Smooth muscle cell (in vitro differentiated cells): ENCODE measurements at regions not wholly inside any gene's neighbourhood (a gene's known extent, or its start where the extent isn't known, plus 50 kb on each side); places are given as distances from the start of the nearest gene placed in this dataset.
"Not testable (repeated sequence)": the region's sequence is repeated elsewhere in the genome, so short reads cannot be mapped to it uniquely, and the experiment has no call there.

Experiments
- DNase-seq: peaks from one replicate; lab custom pipeline; 2025; ENCODE audit not compliant: unreplicated experiment; lab: John Stamatoyannopoulos, UW
- H2AFZ ChIP-seq: fragments of 200-600 bp; sonication (generic); 2 replicates; pipeline ENCODE4 v1.6.0; 2016; ENCODE audit warnings: antibody characterized with exemption, low read depth, mild to moderate bottlenecking
- H3F3A ChIP-seq: fragments of 200-600 bp; sonication (generic); 2 replicates; pipeline ENCODE4 v1.6.0; 2017; ENCODE audit warnings: antibody characterized with exemption, low read depth
- H3K27ac ChIP-seq: fragments of 200-600 bp; sonication (generic); 2 replicates; pipeline ENCODE4 v1.5.1; 2016; ENCODE audit warnings: low read depth, mild to moderate bottlenecking
- H3K27me3 ChIP-seq: fragments of 200-600 bp; sonication (generic); 2 replicates; pipeline ENCODE4 v1.6.1; 2016; ENCODE audit warnings: low read depth, mild to moderate bottlenecking
- H3K36me3 ChIP-seq: fragments of 200-600 bp; sonication (generic); 2 replicates; pipeline ENCODE4 v1.5.1; 2016; ENCODE audit warnings: low read depth
- H3K4me1 ChIP-seq: fragments of 200-600 bp; sonication (generic); 2 replicates; pipeline ENCODE4 v1.5.1; 2016; ENCODE audit warnings: low read depth
- H3K4me2 ChIP-seq: fragments of 200-600 bp; sonication (generic); 2 replicates; pipeline ENCODE4 v1.6.0; 2016; ENCODE audit warnings: mild to moderate bottlenecking
- H3K4me3 ChIP-seq: fragments of 200-600 bp; sonication (generic); 2 replicates; pipeline ENCODE4 v1.5.1; 2016; ENCODE audit warnings: mild to moderate bottlenecking
- H3K79me2 ChIP-seq: fragments of 200-600 bp; sonication (generic); 2 replicates; pipeline ENCODE4 v1.6.0; 2016; ENCODE audit warnings: low read depth, mild to moderate bottlenecking
- H3K9ac ChIP-seq: fragments of 200-600 bp; sonication (generic); 2 replicates; pipeline ENCODE4 v1.6.0; 2016; ENCODE audit warnings: low read depth
- H3K9me3 ChIP-seq: fragments of 200-600 bp; sonication (generic); replicated peaks from 2 replicates; pipeline ENCODE4 v1.5.1; 2016; ENCODE audit warnings: low read depth
- H4K20me1 ChIP-seq: fragments of 200-600 bp; sonication (generic); 2 replicates; pipeline ENCODE4 v1.6.0; 2016; ENCODE audit warnings: low read depth
- WGBS: methylation state at CpG from one replicate; pipeline ENCODE4 v1.1.7; 2016; ENCODE audit warnings: low lambda C conversion rate; 5-methylcytosine and 5-hydroxymethylcytosine counted together
- TF ChIP-seq, protein P1 (sequence below): fragments of 200-600 bp; sonication (generic); IDR thresholded peaks from 2 replicates; pipeline ENCODE4 v1.5.1; 2017; ENCODE audit warnings: borderline replicate concordance, mild to moderate bottlenecking, antibody characterized with exemption; ENCODE audit not compliant: insufficient read depth, poor library complexity, severe bottlenecking

DNA sequence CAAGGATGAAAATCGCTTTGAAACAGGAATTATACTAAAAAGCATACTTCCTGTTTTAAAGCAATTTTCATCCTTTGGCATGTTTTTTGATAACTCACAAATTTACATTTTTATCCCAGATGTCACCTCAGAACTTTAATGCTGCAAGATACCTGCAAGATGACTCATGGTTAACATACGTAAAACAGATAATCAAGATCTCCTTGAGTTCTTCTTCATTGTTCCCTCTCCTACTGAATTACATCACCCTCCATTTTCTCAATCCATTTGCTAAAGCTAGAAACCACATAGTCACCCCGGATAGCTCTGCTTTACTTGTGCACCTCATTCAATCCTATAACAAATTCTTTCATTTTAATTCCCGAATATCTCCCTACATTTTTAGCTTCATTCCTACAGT, 1114.2 kb downstream of the PLA2G4A start:
- H4K20me1 ChIP-seq = no peaks in the 10 kb centered on the region

DNA sequence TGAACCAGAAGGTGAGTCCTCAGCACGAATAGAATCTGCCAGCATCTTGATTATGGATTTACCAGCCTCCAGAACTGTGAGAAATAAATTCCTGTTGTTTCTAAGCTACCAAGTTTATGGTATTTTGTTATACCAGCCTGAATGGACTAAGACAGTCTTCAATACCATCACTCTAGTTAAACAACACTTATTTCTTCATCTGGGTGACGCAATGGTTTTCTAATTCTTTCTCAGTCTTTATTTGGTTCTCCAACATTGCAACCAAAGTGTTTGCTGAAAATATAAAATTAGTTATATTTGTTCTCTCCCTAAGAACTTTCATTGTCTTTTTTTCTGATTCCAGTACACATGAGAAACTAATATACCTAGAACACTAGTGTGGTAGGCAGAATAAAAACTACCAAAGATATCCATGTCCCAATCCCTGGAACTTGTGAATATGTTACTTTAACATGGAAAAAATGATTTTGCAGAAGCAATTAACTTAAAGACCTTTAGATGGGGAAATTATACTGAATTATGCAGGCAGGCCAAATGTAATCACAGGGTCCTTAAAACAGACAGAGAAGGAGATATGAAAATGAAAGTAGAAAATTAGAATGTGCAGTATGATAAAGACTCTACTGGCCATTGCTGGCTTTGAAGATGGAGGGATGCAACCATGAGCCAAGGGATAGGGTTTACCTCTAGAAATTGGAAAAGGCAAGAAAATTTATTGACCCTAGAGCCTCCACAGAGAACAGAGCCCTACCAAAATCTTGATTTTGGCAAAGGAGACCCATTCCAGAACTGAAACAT, 1115.1 kb downstream of the PLA2G4A start:
- no peak overlapping the region for H2AFZ ChIP-seq
- no peaks in the 10 kb centered on the region for H3K79me2 ChIP-seq
- H3K27ac ChIP-seq = no peak overlapping the region
- H3K27me3 ChIP-seq = no peaks in the 10 kb centered on the region
- TF ChIP-seq, protein P1, sequence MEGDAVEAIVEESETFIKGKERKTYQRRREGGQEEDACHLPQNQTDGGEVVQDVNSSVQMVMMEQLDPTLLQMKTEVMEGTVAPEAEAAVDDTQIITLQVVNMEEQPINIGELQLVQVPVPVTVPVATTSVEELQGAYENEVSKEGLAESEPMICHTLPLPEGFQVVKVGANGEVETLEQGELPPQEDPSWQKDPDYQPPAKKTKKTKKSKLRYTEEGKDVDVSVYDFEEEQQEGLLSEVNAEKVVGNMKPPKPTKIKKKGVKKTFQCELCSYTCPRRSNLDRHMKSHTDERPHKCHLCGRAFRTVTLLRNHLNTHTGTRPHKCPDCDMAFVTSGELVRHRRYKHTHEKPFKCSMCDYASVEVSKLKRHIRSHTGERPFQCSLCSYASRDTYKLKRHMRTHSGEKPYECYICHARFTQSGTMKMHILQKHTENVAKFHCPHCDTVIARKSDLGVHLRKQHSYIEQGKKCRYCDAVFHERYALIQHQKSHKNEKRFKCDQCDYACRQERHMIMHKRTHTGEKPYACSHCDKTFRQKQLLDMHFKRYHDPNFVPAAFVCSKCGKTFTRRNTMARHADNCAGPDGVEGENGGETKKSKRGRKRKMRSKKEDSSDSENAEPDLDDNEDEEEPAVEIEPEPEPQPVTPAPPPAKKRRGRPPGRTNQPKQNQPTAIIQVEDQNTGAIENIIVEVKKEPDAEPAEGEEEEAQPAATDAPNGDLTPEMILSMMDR = no peak
- peaks cover 4% of the 10 kb centered on the region for H3K9me3 ChIP-seq
- no peaks in the 10 kb centered on the region for H3K36me3 ChIP-seq
- no peak for DNase-seq
- no peak overlapping the region for H3K4me2 ChIP-seq
- H3K4me1 ChIP-seq = no peaks in the 10 kb centered on the region
- no peak overlapping the region for H3K4me3 ChIP-seq
- no peaks in the 10 kb centered on the region for H3F3A ChIP-seq
- no peak overlapping the region for H3K9ac ChIP-seq
- no peaks in the 10 kb centered on the region for H4K20me1 ChIP-seq
- WGBS = 50% methylated on average over 2 of the region's 2 CpGs

More for the DNA sequence above, 1114.2 kb downstream of the PLA2G4A start:
- no peaks in the 10 kb centered on the region for H3K27me3 ChIP-seq
- 83% methylated on average over 4 of the region's 4 CpGs for WGBS
- no peak overlapping the region for H3K27ac ChIP-seq
- no peaks in the 10 kb centered on the region for H3K79me2 ChIP-seq
- no peaks in the 10 kb centered on the region for H3K4me1 ChIP-seq
- H2AFZ ChIP-seq = peak overlapping the region; percentile 37
- no peaks in the 10 kb centered on the region for H3F3A ChIP-seq
- H3K4me3 ChIP-seq = no peak overlapping the region
- no peak overlapping the region for H3K4me2 ChIP-seq
- peaks cover 4% of the 10 kb centered on the region for H3K9me3 ChIP-seq
- TF ChIP-seq, protein P1 = no peak
- H3K9ac ChIP-seq = no peak overlapping the region
- no peak for DNase-seq
- H3K36me3 ChIP-seq = no peaks in the 10 kb centered on the region

DNA sequence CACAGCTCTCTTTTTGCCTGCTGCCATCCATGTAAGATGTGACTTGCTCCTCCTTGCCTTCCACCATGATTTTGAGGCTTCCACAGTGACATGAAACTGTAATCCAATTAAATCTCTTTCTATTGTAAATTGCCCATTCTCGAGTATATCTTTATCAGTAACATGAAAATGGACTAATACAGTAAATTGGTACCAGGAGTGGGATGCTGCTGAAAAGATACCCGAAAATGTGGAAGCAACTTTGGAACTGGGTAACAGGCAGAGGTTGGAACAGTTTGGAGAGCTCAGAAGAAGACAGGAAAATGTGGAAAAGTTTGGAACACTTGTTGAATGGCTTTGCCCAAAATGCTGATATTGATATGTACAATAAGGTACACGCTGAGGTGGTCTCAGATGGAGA, 1117.9 kb downstream of the PLA2G4A start:
- not testable (repeated sequence) for DNase-seq, H3K36me3 ChIP-seq, H3K9me3 ChIP-seq, H3K27me3 ChIP-seq, H3K79me2 ChIP-seq, H3K27ac ChIP-seq, H3F3A ChIP-seq, H3K9ac ChIP-seq, H2AFZ ChIP-seq, H3K4me1 ChIP-seq, H3K4me3 ChIP-seq, H4K20me1 ChIP-seq, H3K4me2 ChIP-seq
- 90% methylated on average over 3 of the region's 3 CpGs for WGBS

DNA sequence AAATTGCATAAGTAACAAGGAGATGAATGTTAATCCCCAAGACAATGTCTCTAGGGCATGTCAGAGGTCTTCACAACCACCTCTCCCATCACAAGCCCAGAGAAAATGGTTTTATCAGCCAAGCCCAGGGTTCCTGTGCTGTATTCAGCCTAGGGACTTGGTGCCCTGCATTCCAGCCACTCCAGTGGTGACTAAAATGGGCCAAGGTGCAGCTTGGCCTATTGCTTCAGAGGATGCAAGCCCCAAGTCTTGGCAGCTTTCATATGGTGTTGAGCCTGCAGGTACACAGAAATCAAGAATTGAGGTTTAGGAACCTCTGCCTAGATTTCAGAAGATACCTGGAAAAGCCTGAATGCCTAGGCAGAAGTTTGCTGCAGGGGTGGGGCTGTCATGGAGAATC, 1118.6 kb downstream of the PLA2G4A start:
- H3K4me1 ChIP-seq = no peaks in the 10 kb centered on the region
- no peak overlapping the region for H3K4me3 ChIP-seq
- H3K36me3 ChIP-seq = no peaks in the 10 kb centered on the region
- no peak for DNase-seq
- H3K9ac ChIP-seq = no peak overlapping the region
- no peaks in the 10 kb centered on the region for H3K79me2 ChIP-seq
- TF ChIP-seq, protein P1 = no peak
- H2AFZ ChIP-seq = no peak overlapping the region
- peaks cover 4% of the 10 kb centered on the region for H3K9me3 ChIP-seq
- H3K4me2 ChIP-seq = no peak overlapping the region
- H3F3A ChIP-seq = no peaks in the 10 kb centered on the region
- H4K20me1 ChIP-seq = no peaks in the 10 kb centered on the region
- H3K27me3 ChIP-seq = no peaks in the 10 kb centered on the region
- no peak overlapping the region for H3K27ac ChIP-seq
